GM19328 (cell line): ENCODE measurements at regions not wholly inside any gene's neighbourhood (a gene's known extent, or its start where the extent isn't known, plus 50 kb on each side); places are given as distances from the start of the nearest gene placed in this dataset.
"Not testable (repeated sequence)": the region's sequence is repeated elsewhere in the genome, so short reads cannot be mapped to it uniquely, and the experiment has no call there.

ENCODE experiments used
- ATAC-seq: cut with Tn5 transposase; IDR thresholded peaks from one replicate; pipeline ENCODE4 v1.9.1; 2021; ENCODE audit warnings: mild to moderate bottlenecking, moderate library complexity; ENCODE audit not compliant: unreplicated experiment

GRCh38 chrX:128805236-128805635, 718.1 kb downstream of the SMARCA1 start:
- no peak for ATAC-seq

- no peak for ATAC-seq
Measured at GRCh38 chrX:128804828-128805227, 718.5 kb downstream of the SMARCA1 start.

GRCh38 chrX:128800138-128800537, 723.2 kb downstream of the SMARCA1 start:
- no peak for ATAC-seq

DNA sequence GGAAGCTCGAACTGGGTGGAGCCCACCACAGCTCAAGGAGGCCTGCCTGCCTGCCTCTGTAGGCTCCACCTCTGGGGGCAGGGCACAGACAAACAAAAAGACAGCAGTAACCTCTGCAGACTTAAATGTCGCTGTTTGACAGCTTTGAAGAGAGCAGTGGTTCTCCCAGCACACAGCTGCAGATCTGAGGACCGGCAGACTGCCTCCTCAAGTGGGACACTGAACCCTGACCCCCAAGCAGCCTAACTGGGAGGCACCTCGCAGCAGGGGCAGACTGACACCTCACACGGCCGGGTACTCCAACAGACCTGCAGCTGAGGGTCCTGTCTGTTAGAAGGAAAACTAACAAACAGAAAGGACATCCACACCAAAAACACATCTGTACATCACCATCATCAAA, 730.9 kb upstream of the ACTRT1 start:
- not testable (repeated sequence) for ATAC-seq

- no peak for ATAC-seq
Measured at GRCh38 chrX:128781506-128781905, 729.3 kb upstream of the ACTRT1 start.

DNA sequence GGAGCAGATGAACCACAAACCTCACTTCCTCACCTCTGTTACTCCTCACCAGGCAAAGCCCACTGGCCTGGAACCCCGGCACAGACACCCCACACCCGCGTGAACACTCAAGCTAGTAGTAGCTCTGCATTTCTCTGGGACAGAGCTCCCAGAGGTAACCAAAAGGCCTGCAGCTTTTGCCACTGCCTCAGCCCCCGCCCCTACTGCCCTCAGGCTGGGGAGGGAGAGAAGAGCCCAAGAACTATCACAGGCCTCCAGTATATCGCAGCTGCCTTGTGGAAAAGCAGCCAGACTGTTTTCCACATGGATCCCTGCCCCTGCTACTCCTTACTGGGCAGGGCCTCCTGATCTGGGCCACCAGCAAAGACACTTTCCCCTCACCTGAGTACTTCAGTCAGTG, 728.7 kb upstream of the ACTRT1 start:
- no peak for ATAC-seq

DNA sequence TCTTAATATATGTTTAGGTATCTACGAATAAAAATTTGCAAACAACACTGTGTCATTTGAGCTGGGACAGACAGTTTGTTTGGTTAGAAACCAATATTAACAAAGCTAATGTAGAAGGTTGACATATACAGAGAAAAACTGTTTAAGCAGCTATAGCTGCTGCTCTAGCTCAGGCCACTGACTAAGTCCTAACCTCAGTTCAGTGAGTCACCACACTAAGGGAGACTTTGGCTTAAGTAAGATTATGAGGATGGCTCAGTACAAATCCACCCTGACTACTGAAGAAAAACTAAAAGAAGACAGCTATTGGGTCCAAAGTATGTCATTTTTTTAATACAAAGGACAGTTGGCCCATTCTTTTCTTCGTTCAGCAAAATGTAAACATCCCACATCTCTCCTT, 717.3 kb upstream of the ACTRT1 start:
- ATAC-seq = no peak

DNA sequence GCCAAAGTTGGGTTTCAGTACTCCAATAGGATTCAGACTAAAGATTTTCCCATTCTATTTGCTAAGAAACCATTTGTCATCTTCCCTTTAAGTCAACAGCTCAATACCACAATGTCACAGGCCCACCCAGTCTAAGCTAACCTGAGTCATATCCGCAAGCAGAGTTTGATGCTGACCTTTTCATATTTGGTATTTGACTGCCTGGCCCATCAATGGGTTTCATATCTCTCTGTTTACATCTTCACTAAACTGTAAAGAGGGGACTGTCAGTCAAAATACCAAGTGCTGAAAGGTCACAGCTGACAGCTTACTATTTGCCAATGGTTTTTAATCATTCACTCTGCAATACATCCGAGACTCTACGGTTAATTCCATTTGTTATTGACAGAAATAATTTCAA, 707.5 kb upstream of the ACTRT1 start:
- no peak for ATAC-seq

DNA sequence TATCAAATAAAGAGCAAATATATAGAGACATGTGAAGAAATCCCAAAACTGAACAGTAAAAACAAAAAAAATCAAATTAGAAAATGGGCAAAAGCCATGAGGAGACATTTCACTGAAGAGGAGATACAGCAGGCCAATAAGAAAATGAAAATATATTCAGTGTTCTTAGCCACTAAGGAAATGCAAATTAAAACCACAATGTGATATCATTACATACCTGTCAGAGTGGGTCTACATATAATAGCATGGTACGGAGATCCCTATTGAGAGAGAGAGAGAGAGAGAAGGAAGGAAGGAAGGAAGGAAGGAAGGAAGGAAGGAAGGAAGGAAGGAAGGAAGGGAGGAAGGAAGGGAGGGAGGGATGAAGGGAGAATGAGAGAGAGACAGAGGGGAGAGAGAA, 707.0 kb upstream of the ACTRT1 start:
- ATAC-seq = no peak

DNA sequence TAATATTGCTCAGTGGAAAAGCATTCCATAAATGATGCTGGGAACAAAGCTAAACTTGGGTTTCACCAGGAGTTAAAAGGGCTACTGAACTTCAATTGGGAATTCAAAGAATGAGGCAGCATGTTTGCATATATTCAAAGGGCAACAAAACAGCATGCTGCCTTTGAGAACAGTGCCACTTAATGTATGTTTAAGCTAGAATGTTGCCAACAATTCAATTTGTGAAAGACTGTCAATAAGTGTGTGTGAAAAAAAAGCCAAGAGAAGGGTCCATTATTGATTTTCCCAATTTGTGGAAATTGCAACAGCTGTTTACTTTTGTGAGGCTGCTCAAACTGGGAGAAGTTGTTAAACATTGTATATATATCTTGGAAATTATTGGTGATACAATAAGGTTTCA, 701.9 kb upstream of the ACTRT1 start:
- no peak for ATAC-seq

- ATAC-seq = no peak
Measured at GRCh38 chrX:128739539-128739938, 687.3 kb upstream of the ACTRT1 start.

GRCh38 chrX:128728943-128729342, 676.7 kb upstream of the ACTRT1 start:
- ATAC-seq = no peak

- ATAC-seq = no peak
Measured at GRCh38 chrX:128717635-128718578, 665.7 kb upstream of the ACTRT1 start.

GRCh38 chrX:128714425-128714824, 662.2 kb upstream of the ACTRT1 start:
- no peak for ATAC-seq

DNA sequence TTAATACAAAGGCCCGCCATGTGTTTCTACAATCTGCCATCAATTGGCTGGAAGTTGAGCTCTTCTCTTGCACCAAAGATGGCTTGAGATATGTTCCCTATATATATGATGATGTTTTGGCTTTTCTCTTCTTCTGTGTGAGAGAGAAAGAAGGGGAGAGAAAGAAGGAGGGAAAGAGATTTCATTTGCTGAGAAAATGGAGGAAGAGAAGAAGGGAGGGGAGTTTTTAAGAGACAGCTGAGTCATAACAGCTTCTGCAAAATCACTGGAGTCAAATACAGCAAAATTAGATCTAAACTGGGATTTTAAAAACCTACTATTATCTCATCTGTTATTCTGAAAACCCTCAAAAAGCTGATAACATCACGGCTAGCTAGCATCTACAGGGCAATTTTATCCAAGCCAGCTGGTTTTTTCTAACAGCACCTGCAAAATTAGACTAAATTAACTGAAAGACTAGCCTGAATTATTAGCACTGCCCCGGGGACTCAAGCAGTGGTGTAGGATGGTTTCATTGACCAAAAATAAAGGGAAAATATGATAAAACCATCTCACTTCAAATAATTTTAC, 647.6 kb upstream of the ACTRT1 start:
- ATAC-seq = no peak

GRCh38 chrX:128698573-128699181, 646.5 kb upstream of the ACTRT1 start:
- no peak for ATAC-seq

DNA sequence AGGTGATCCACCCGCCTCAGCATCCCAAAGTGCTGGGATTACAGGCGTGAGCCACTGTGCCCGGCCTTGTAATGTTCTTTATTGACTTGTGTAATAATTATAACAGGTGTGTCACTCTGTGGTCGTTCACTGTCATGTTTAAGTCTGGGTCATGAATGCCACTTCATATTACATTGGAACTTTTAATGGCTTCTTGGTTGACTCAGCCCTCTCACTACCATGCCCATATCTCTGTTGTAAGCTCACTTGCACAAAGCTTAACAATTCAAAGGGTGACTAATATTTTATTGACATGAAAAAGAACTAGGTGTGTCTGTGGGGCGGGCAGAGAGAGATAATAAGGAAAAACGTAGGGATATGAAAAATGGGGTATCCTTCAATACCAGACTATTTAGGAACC, 639.7 kb upstream of the ACTRT1 start:
- ATAC-seq = no peak

- ATAC-seq = no peak
Measured at GRCh38 chrX:128685387-128685786, 633.2 kb upstream of the ACTRT1 start.

DNA sequence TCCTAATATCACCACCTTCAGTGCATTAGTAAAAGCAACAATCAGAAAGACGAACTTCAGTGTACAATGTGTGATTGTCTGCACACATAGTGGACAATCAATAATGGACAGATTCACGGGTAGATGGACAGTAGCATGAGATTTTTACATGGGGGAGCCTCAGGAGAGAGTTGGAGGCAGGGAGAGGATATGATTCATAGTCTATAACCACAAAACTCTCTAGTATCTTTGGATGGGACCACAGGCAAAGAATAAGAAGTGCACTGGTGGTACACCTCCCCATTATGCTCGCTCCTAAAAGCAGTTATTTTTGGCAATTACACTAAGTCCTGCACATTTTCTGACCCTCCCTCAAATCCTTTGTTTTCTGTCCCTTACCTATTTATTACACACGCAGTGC, 624.4 kb upstream of the ACTRT1 start:
- no peak for ATAC-seq

DNA sequence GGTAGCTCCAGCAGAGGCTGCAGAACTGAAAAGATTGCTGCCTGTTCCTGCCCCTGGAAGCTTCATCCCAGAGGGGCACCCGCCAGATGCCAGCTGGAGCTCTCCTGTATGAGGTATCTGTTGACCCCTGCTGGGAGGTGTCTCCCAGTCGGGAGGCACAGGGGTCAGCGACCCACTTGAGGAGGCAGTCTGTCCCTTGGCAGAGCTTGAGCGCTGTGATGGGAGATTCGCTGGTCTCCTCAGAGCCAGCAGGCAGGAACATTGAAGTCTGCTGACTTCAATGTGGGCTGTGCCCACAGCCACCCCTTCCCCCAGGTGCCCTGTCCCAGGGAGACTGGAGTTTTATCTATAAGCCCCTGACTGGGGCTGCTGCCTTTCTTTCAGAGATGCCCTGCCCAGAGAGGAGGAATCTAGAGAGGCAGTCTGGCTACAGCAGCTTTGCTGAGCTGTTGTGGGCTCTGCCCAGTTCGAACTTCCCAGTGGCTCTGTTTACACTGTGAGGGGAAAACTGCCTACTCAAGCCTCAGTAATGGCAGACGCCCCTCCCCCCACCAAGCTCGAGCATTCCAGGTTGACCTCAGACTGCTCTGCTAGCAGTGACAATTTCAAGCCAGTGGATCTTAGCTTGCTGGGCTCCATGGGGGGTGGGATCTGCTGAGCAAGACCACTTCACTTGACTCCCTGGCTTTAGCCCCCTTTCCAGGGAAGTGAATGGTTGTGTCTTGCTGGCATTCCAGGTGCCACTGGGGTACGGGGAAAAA, 622.3 kb upstream of the ACTRT1 start:
- ATAC-seq = not testable (repeated sequence)

GRCh38 chrX:128664211-128664610, 612.0 kb upstream of the ACTRT1 start:
- ATAC-seq = no peak
